Adrenal gland (tissue), 9 donors: ENCODE measurements at regions not wholly inside any gene's neighbourhood (a gene's known extent, or its start where the extent isn't known, plus 50 kb on each side); places are given as distances from the start of the nearest gene placed in this dataset.

Source experiments
- DNase-seq, 7 donors: peaks; one replicate each; pipeline ENCODE4 v3.0.0-alpha.2; 2019 to 2020
- H3K27ac ChIP-seq, 5 donors: fragments of 200-600 bp; sonication (generic) in 4 of 5; 1 replicate in 3 of 5; 2 replicates in 2 of 5; pipeline versions ENCODE4 v1.5.1 to v1.8.0; 2016 to 2020; ENCODE audit warnings: mild to moderate bottlenecking in 1 of 5
- H3K27me3 ChIP-seq: fragments of 200-600 bp; 2 replicates; pipeline ENCODE4 v1.8.0; 2021
- H3K36me3 ChIP-seq, 2 donors: fragments of 200-600 bp; replicated peaks in 1 of 2; 1 replicate in 1 of 2; 2 replicates in 1 of 2; pipeline versions ENCODE4 v1.5.1 to v1.8.0; 2018 to 2022
- H3K4me1 ChIP-seq, 2 donors: fragments of 200-600 bp; replicated peaks in 1 of 2; 1 replicate in 1 of 2; 2 replicates in 1 of 2; pipeline versions ENCODE4 v1.5.1 to v1.8.0; 2018 to 2021
- H3K4me3 ChIP-seq, 4 donors: fragments of 200-600 bp; sonication (generic) in 3 of 4; one replicate each; pipeline ENCODE4 v1.5.1; 2016 to 2018
- H3K9me3 ChIP-seq, 3 donors: fragments of 200-600 bp; sonication (generic) in 1 of 3; replicated peaks in 1 of 3; 1 replicate in 2 of 3; 2 replicates in 1 of 3; pipeline versions ENCODE4 v1.5.1 to v1.8.0; 2016 to 2021
- CTCF ChIP-seq, 6 experiments: fragments of 450-650 bp in 4 of 6; fragments of 200-600 bp in 2 of 6; sonication (generic) in 1 of 6; IDR thresholded peaks; 1 replicate in 5 of 6; 2 replicates in 1 of 6; pipeline versions ENCODE4 v1.5.1 to v1.8.0; 2016 to 2021; ENCODE audit warnings: antibody characterized with exemption in 6 of 6, mild to moderate bottlenecking in 2 of 6, moderate library complexity in 1 of 6
- POLR2A ChIP-seq, 2 donors: fragments of 450-650 bp; IDR thresholded peaks; one replicate each; pipeline ENCODE4 v1.6.1; 2017; ENCODE audit warnings: antibody characterized with exemption in 2 of 2, mild to moderate bottlenecking in 2 of 2, moderate library complexity in 1 of 2
- WGBS, 4 donors: extraction: QIAGEN DNeasy Blood & Tissue Kit in 2 of 4; methylation state at CpG; one replicate each; pipeline versions ENCODE4 v1.1.5 to v1.1.7; 2013 to 2017; 5-methylcytosine and 5-hydroxymethylcytosine counted together
- intact Hi-C, 2 donors: fragments of 100-400 bp; cut with DNase I; formaldehyde crosslinking; loops; one replicate each; pipeline versions ENCODE4 v1.14.1 to v1.15.0; 2022 to 2023
- donor health status: healthy with polysubstance abuse.
- donor health status: Bipolar disorder and iron deficiency.
- donor health status: DM: yes; HTN: yes; CAD: no.
- donor health status: DM: no; HTN: no; CAD: no.
- donor health status: DM: no; HTN: no; CAD: no.

GRCh38 chr4:27084685-27085361 is 224.2 kb downstream of the STIM2 start:
- intact Hi-C loops: no loop called here

GRCh38 chr4:27085396-27085795 is 224.8 kb downstream of the STIM2 start:
- H3K4me1 ChIP-seq: peaks cover 0 to 12% of the 10 kb centered on the region in 2 donors
- no peak for DNase-seq
- H3K9me3 ChIP-seq: no peaks in the 10 kb centered on the region
- H3K36me3 ChIP-seq: no peaks in the 10 kb centered on the region
- H3K27me3 ChIP-seq: peaks cover 20% of the 10 kb centered on the region
- H3K4me3 ChIP-seq: peak overlapping the region in 1 of 4 donors; percentile 33
- no peak for TF ChIP-seq POLR2A (IDR thresholded peaks at IDR 0.05)
- TF ChIP-seq CTCF (IDR thresholded peaks at IDR 0.05): no peak
- 21 to 41% (median 31%) methylated on average over 7 of the region's 7 CpGs for WGBS, 4 donors
- intact Hi-C loops: no loop called here
- H3K27ac ChIP-seq: no peak overlapping the region

More at GRCh38 chr4:27084685-27085361, 224.2 kb downstream of the STIM2 start:
- H3K9me3 ChIP-seq: no peaks in the 10 kb centered on the region
- H3K27me3 ChIP-seq: peaks cover 15% of the 10 kb centered on the region
- peak overlapping the region in 1 of 4 donors; percentile 33 for H3K4me3 ChIP-seq
- 2 to 5% (median 3%) methylated on average over 31 to 33 of the region's 33 CpGs for WGBS, 4 donors
- no peaks in the 10 kb centered on the region for H3K36me3 ChIP-seq
- peaks cover 0 to 12% of the 10 kb centered on the region in 2 donors for H3K4me1 ChIP-seq
- no peak for TF ChIP-seq POLR2A (IDR thresholded peaks at IDR 0.05)
- no peak for TF ChIP-seq CTCF (IDR thresholded peaks at IDR 0.05)
- DNase-seq: peak in 5 of 7 donors; percentile 24 to 55 (median 45)
- H3K27ac ChIP-seq: no peak overlapping the region

- Histone ChIP-seq H3K4me3 (no peak overlapping the region), H3K27me3 (peaks cover 31% of the 10 kb centered on the region), H3K27ac (no peak overlapping the region), H3K36me3 (no peaks in the 10 kb centered on the region), H3K4me1 (peaks cover 0 to 12% of the 10 kb centered on the region in 2 donors), H3K9me3 (no peaks in the 10 kb centered on the region)
- TF ChIP-seq POLR2A (IDR thresholded peaks at IDR 0.05) (no peak), CTCF (IDR thresholded peaks at IDR 0.05) (no peak)
- DNase-seq: no peak
- intact Hi-C loops: no loop called here
- 81 to 87% (median 84%) methylated on average over 8 of the region's 8 CpGs for WGBS, 4 donors
Measured at GRCh38 chr4:27087306-27088045, 226.8 kb downstream of the STIM2 start.

- Histone ChIP-seq H3K36me3 (no peaks in the 10 kb centered on the region), H3K27me3 (peaks cover 31% of the 10 kb centered on the region), H3K9me3 (no peaks in the 10 kb centered on the region), H3K27ac (no peak overlapping the region), H3K4me1 (peaks cover 0 to 12% of the 10 kb centered on the region in 2 donors), H3K4me3 (no peak overlapping the region)
- 28 to 42% (median 34%) methylated on average over 5 of the region's 5 CpGs for WGBS, 4 donors
- TF ChIP-seq CTCF (IDR thresholded peaks at IDR 0.05): no peak
- no peak for TF ChIP-seq POLR2A (IDR thresholded peaks at IDR 0.05)
- intact Hi-C loops: no loop called here
- DNase-seq: no peak
Measured at GRCh38 chr4:27088491-27088890, 227.8 kb downstream of the STIM2 start.
